Brain microvascular endothelial cell (primary cell): ENCODE measurements at regions not wholly inside any gene's neighbourhood (a gene's known extent, or its start where the extent isn't known, plus 50 kb on each side); places are given as distances from the start of the nearest gene placed in this dataset.

Experiments
- DNase-seq: peaks from one replicate; pipeline ENCODE4 v3.0.0-alpha.2; 2020
- H3K27ac ChIP-seq: fragments of 250-450 bp; sonication (Bioruptor Pico); 2 replicates; pipeline ENCODE4 v1.5.1; 2020; ENCODE audit warnings: mild to moderate bottlenecking, moderate library complexity
- H3K27me3 ChIP-seq: fragments of 250-450 bp; sonication (Bioruptor Pico); replicated peaks from 2 replicates; pipeline ENCODE4 v1.5.1; 2020; ENCODE audit warnings: mild to moderate bottlenecking
- H3K36me3 ChIP-seq: fragments of 250-450 bp; sonication (Bioruptor Pico); replicated peaks from 2 replicates; pipeline ENCODE4 v1.5.1; 2020; ENCODE audit warnings: mild to moderate bottlenecking
- H3K4me3 ChIP-seq: 2 replicates; pipeline ENCODE4 v1.5.1; 2011; ENCODE audit warnings: low read depth, mild to moderate bottlenecking, control low read depth, low read length, moderate library complexity
- CTCF ChIP-seq: IDR thresholded peaks from 2 replicates; pipeline ENCODE4 v1.5.1; 2011; ENCODE audit warnings: low read depth, mild to moderate bottlenecking, moderate library complexity, low read length, control low read depth, inconsistent platforms; ENCODE audit errors: missing control alignments
- in situ Hi-C: cut with HindIII; loops from 2 replicates; pipeline ENCODE4 v1.10.0; 2017; ENCODE audit warnings: low sequenced_read_pairs, low pct_ligation_motif_present

- Histone ChIP-seq H3K36me3 (no peaks in the 10 kb centered on the region), H3K27ac (no peak overlapping the region), H3K4me3 (no peak overlapping the region), H3K27me3 (no peaks in the 10 kb centered on the region)
- no peak for DNase-seq
- no peak for TF ChIP-seq CTCF
- in situ Hi-C loops: no loop called here
Measured at GRCh38 chr5:74020503-74020902, 394.5 kb downstream of the ARHGEF28 start.

GRCh38 chr5:74019923-74020322, 393.9 kb downstream of the ARHGEF28 start:
- Histone ChIP-seq H3K27ac (no peak overlapping the region), H3K36me3 (no peaks in the 10 kb centered on the region), H3K27me3 (no peaks in the 10 kb centered on the region), H3K4me3 (no peak overlapping the region)
- no peak for DNase-seq
- in situ Hi-C loops: no loop called here
- no peak for TF ChIP-seq CTCF

GRCh38 chr5:74017786-74018211, 391.8 kb downstream of the ARHGEF28 start:
- no peak overlapping the region for H3K27ac ChIP-seq
- TF ChIP-seq CTCF: no peak
- H3K27me3 ChIP-seq: no peaks in the 10 kb centered on the region
- in situ Hi-C loops: no loop called here
- H3K4me3 ChIP-seq: no peak overlapping the region
- DNase-seq: peak; percentile 56
- H3K36me3 ChIP-seq: no peaks in the 10 kb centered on the region

GRCh38 chr5:74017112-74017511, 391.1 kb downstream of the ARHGEF28 start:
- TF ChIP-seq CTCF: no peak
- Histone ChIP-seq H3K36me3 (no peaks in the 10 kb centered on the region), H3K4me3 (no peak overlapping the region), H3K27ac (no peak overlapping the region), H3K27me3 (no peaks in the 10 kb centered on the region)
- in situ Hi-C loops: no loop called here
- DNase-seq: peak; percentile 20

GRCh38 chr5:74016373-74016772, 390.4 kb downstream of the ARHGEF28 start:
- no peak overlapping the region for H3K27ac ChIP-seq
- H3K4me3 ChIP-seq: no peak overlapping the region
- peak; percentile 51 for TF ChIP-seq CTCF
- no peaks in the 10 kb centered on the region for H3K27me3 ChIP-seq
- no peaks in the 10 kb centered on the region for H3K36me3 ChIP-seq
- in situ Hi-C loops: no loop called here
- no peak for DNase-seq

- in situ Hi-C loops: no loop called here
- TF ChIP-seq CTCF: no peak
- Histone ChIP-seq H3K27me3 (no peaks in the 10 kb centered on the region), H3K36me3 (no peaks in the 10 kb centered on the region), H3K27ac (no peak overlapping the region), H3K4me3 (no peak overlapping the region)
- no peak for DNase-seq
Measured at GRCh38 chr5:74015716-74016115, 389.7 kb downstream of the ARHGEF28 start.
